ENCODE measurements at regions not wholly inside any gene's neighbourhood (a gene's known extent, or its start where the extent isn't known, plus 50 kb on each side); places are given as distances from the start of the nearest gene placed in this dataset.

DNA sequence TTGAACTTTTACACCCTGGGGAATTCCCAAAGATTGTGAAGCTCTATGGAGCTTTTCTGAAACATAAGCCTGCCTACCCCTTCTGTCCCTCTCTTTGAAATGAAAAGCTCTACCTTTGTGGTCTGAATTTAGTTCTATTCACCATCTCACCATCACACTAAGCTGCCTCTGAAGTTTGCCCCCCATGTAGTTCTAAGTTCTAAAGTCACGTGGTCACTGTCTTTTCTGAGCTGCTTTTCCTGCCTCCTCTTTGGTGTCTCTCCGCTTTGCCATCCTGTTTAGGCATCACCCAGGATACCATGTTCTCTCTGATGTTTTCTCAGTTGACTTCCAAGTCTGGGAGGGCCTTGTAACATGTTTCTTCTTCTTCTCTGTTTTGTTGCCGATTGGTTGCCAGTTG lies 2206.6 kb downstream of the MAT2B start:
- H3K27ac ChIP-seq (ENCODE audit: low read length) = no peak overlapping the region
- H3K36me3 ChIP-seq (ENCODE audit: control insufficient read depth, insufficient read depth, low read length) = no peaks in the 10 kb centered on the region
- TF ChIP-seq, protein P1, sequence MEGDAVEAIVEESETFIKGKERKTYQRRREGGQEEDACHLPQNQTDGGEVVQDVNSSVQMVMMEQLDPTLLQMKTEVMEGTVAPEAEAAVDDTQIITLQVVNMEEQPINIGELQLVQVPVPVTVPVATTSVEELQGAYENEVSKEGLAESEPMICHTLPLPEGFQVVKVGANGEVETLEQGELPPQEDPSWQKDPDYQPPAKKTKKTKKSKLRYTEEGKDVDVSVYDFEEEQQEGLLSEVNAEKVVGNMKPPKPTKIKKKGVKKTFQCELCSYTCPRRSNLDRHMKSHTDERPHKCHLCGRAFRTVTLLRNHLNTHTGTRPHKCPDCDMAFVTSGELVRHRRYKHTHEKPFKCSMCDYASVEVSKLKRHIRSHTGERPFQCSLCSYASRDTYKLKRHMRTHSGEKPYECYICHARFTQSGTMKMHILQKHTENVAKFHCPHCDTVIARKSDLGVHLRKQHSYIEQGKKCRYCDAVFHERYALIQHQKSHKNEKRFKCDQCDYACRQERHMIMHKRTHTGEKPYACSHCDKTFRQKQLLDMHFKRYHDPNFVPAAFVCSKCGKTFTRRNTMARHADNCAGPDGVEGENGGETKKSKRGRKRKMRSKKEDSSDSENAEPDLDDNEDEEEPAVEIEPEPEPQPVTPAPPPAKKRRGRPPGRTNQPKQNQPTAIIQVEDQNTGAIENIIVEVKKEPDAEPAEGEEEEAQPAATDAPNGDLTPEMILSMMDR (IDR thresholded peaks at IDR 0.05) = no peak
- no peaks in the 10 kb centered on the region for H3K27me3 ChIP-seq (ENCODE audit: control insufficient read depth, insufficient read depth, low read length)
- H3K27ac Mint-ChIP-seq = no peak overlapping the region
- no peak overlapping the region for H3K4me3 Mint-ChIP-seq
- H3K9me3 ChIP-seq (ENCODE audit: control insufficient read depth, insufficient read depth, low read length) = peaks cover 4% of the 10 kb centered on the region
- no peak overlapping the region for H3K4me3 ChIP-seq (ENCODE audit: low read length)
- 74% methylated on average over 2 of the region's 3 CpGs for WGBS (ENCODE audit: insufficient coverage)
- no peaks in the 10 kb centered on the region for H3K4me1 Mint-ChIP-seq
- ATAC-seq = no peak
- intact Hi-C loops (cut with micrococcal nuclease) = no loop called here
- no peaks in the 10 kb centered on the region for H3K4me1 ChIP-seq (ENCODE audit: control insufficient read depth, insufficient read depth, low read length)
- no peaks in the 10 kb centered on the region for H3K27me3 Mint-ChIP-seq (ENCODE audit: low read depth in 2 of 2)
- H3K9me3 Mint-ChIP-seq = peaks cover 8 to 11% of the 10 kb centered on the region in 2 donors
- DNase-seq = no peak
- H3K36me3 Mint-ChIP-seq = no peaks in the 10 kb centered on the region

DNA sequence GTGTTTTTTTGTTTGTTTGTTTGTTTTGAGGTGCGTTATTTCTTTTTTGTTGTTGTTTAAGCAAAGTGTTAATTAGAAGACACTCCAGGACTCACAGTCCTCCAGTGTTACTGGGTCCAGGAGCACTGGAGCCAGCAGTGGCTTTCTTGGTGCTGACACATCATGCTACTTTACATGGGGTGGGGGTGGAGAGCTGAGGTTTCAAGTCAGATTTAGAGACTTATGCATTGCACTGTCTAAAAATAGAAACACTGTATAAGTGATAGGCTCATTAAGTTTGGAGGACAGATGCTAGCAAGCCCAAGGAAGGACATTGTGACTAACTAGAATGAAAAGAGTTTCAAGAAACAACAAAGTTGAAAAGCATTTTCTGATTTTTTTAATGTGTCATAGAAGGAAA lies 2209.2 kb downstream of the MAT2B start:
- intact Hi-C loops (cut with micrococcal nuclease) = no loop called here
- no peak for ATAC-seq

DNA sequence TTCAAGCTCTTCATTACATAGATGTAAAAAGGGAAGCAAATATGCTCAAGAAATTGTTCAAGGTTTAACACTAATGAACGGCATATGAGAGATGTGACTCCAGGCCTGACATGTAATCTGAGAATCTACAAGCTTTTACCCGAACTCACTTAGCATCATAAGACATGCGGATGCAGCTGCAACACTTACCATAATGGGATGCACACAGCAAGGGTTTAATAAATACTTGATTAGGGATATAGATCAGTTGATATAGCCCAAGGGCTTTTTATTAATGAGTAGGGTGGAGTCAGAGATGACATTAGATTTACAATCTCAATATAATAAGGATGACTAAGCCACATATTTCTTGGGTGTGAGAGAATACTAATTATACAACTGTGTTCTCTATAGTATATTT lies 2215.5 kb downstream of the MAT2B start:
- Histone ChIP-seq H3K27me3 (ENCODE audit: control insufficient read depth, insufficient read depth, low read length) (no peaks in the 10 kb centered on the region), H3K4me1 (ENCODE audit: control insufficient read depth, insufficient read depth, low read length) (no peaks in the 10 kb centered on the region), H3K27ac (ENCODE audit: low read length) (no peak overlapping the region), H3K36me3 (ENCODE audit: control insufficient read depth, insufficient read depth, low read length) (no peaks in the 10 kb centered on the region), H3K9me3 (ENCODE audit: control insufficient read depth, insufficient read depth, low read length) (no peaks in the 10 kb centered on the region), H3K4me3 (ENCODE audit: low read length) (no peak overlapping the region)
- DNase-seq (no peak), ATAC-seq (no peak)
- intact Hi-C loops (cut with micrococcal nuclease) = no loop called here
- Mint-ChIP-seq H3K4me1 (no peaks in the 10 kb centered on the region), H3K27me3 (ENCODE audit: low read depth in 2 of 2) (no peaks in the 10 kb centered on the region), H3K27ac (no peak overlapping the region), H3K4me3 (no peak overlapping the region), H3K9me3 (peaks cover 12 to 19% of the 10 kb centered on the region in 2 donors), H3K36me3 (peaks cover 5% of the 10 kb centered on the region)
- TF ChIP-seq, protein P1 (IDR thresholded peaks at IDR 0.05) = no peak
- 100% methylated on average over 1 of the region's 3 CpGs for WGBS (ENCODE audit: insufficient coverage)

More for the DNA sequence above, 2209.2 kb downstream of the MAT2B start:
- WGBS (ENCODE audit: insufficient coverage) = 86% methylated on average over 1 of the region's 1 CpG
- Mint-ChIP-seq H3K4me1 (no peaks in the 10 kb centered on the region), H3K4me3 (no peak overlapping the region), H3K9me3 (peaks cover 14 to 22% of the 10 kb centered on the region in 2 donors), H3K36me3 (no peaks in the 10 kb centered on the region), H3K27ac (no peak overlapping the region), H3K27me3 (ENCODE audit: low read depth in 2 of 2) (no peaks in the 10 kb centered on the region)
- Histone ChIP-seq H3K9me3 (ENCODE audit: control insufficient read depth, insufficient read depth, low read length) (peaks cover 4% of the 10 kb centered on the region), H3K27me3 (ENCODE audit: control insufficient read depth, insufficient read depth, low read length) (no peaks in the 10 kb centered on the region), H3K36me3 (ENCODE audit: control insufficient read depth, insufficient read depth, low read length) (no peaks in the 10 kb centered on the region), H3K27ac (ENCODE audit: low read length) (no peak overlapping the region), H3K4me3 (ENCODE audit: low read length) (no peak overlapping the region), H3K4me1 (ENCODE audit: control insufficient read depth, insufficient read depth, low read length) (no peaks in the 10 kb centered on the region)
- DNase-seq = no peak
- TF ChIP-seq, protein P1 (IDR thresholded peaks at IDR 0.05) = no peak

DNA sequence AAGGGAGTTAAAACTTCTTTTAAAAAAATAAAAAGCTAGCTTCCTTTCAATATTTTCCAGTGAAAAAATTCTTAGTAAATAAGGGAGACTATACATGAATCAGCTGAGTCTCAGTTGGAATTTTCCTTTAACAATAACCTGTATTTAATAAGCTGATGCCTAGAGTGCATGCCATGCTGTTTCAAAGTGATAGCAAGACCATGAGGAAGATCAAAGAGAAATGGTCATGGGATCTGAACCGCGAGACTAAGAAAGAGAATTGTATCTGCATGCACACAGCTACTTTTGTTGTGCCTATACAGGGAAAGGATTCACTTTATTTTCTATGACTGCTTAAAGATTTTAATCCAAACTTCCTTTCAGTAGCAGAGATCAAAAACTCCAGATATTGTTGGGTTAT lies 2217.0 kb downstream of the MAT2B start:
- 96% methylated on average over 2 of the region's 2 CpGs for WGBS (ENCODE audit: insufficient coverage)
- no peaks in the 10 kb centered on the region for H3K27me3 Mint-ChIP-seq (ENCODE audit: low read depth in 2 of 2)
- no peak overlapping the region for H3K27ac ChIP-seq (ENCODE audit: low read length)
- no peak overlapping the region for H3K27ac Mint-ChIP-seq
- no peaks in the 10 kb centered on the region for H3K36me3 ChIP-seq (ENCODE audit: control insufficient read depth, insufficient read depth, low read length)
- H3K4me1 Mint-ChIP-seq = no peaks in the 10 kb centered on the region
- no peaks in the 10 kb centered on the region for H3K27me3 ChIP-seq (ENCODE audit: control insufficient read depth, insufficient read depth, low read length)
- H3K9me3 ChIP-seq (ENCODE audit: control insufficient read depth, insufficient read depth, low read length) = no peaks in the 10 kb centered on the region
- H3K4me1 ChIP-seq (ENCODE audit: control insufficient read depth, insufficient read depth, low read length) = no peaks in the 10 kb centered on the region
- TF ChIP-seq, protein P1 (IDR thresholded peaks at IDR 0.05) = no peak
- H3K4me3 ChIP-seq (ENCODE audit: low read length) = no peak overlapping the region
- DNase-seq = no peak
- intact Hi-C loops (cut with micrococcal nuclease) = no loop called here
- peaks cover 12 to 24% of the 10 kb centered on the region in 2 donors for H3K9me3 Mint-ChIP-seq
- H3K36me3 Mint-ChIP-seq = peaks cover 5% of the 10 kb centered on the region
- no peak overlapping the region for H3K4me3 Mint-ChIP-seq
- no peak for ATAC-seq

All from natural killer cell (primary cell).